ENCODE measurements at regions not wholly inside any gene's neighbourhood (a gene's known extent, or its start where the extent isn't known, plus 50 kb on each side); places are given as distances from the start of the nearest gene placed in this dataset.

GRCh38 chr2:192813341-192813740 lies 618.6 kb upstream of the TMEFF2 start:
- no peak for DNase-seq (ENCODE audit: low read depth)
- TF ChIP-seq, protein P1, sequence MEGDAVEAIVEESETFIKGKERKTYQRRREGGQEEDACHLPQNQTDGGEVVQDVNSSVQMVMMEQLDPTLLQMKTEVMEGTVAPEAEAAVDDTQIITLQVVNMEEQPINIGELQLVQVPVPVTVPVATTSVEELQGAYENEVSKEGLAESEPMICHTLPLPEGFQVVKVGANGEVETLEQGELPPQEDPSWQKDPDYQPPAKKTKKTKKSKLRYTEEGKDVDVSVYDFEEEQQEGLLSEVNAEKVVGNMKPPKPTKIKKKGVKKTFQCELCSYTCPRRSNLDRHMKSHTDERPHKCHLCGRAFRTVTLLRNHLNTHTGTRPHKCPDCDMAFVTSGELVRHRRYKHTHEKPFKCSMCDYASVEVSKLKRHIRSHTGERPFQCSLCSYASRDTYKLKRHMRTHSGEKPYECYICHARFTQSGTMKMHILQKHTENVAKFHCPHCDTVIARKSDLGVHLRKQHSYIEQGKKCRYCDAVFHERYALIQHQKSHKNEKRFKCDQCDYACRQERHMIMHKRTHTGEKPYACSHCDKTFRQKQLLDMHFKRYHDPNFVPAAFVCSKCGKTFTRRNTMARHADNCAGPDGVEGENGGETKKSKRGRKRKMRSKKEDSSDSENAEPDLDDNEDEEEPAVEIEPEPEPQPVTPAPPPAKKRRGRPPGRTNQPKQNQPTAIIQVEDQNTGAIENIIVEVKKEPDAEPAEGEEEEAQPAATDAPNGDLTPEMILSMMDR (conservative IDR thresholded peaks at IDR 0.05; ENCODE audit: low read depth, low read length), result no peak
- no peak overlapping the region for H3K4me3 ChIP-seq (ENCODE audit: low read depth, low read length)

DNA sequence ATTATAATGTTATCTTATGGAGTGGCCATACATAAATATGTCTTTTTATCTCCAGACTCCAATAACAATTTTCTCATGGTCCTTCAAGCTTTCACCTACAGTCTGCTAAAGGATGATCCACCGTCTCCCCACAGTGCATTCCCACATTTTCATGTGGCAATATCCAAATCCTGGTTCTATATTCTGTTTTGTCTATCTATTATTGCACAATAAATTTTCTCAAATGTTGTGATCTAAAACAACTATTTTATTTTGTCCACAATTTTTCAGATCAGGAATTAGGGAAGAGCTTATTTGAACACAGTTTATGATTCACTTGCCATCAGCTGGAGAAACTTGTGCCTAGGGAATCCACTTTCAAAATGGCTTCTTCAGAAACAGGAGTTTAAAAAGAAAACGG lies 614.4 kb upstream of the TMEFF2 start:
- TF ChIP-seq, protein P1 (conservative IDR thresholded peaks at IDR 0.05; ENCODE audit: low read depth, low read length), result no peak
- no peak for DNase-seq (ENCODE audit: low read depth)
- no peak overlapping the region for H3K4me3 ChIP-seq (ENCODE audit: low read depth, low read length)

GRCh38 chr2:192783643-192784042 lies 588.9 kb upstream of the TMEFF2 start:
- DNase-seq (ENCODE audit: low read depth), result peak; percentile 68
- no peak overlapping the region for H3K4me3 ChIP-seq (ENCODE audit: low read depth, low read length)
- TF ChIP-seq, protein P1 (conservative IDR thresholded peaks at IDR 0.05; ENCODE audit: low read depth, low read length), result no peak

GRCh38 chr2:192775459-192776262 lies 580.9 kb upstream of the TMEFF2 start:
- TF ChIP-seq, protein P1 (conservative IDR thresholded peaks at IDR 0.05; ENCODE audit: low read depth, low read length), result no peak
- DNase-seq (ENCODE audit: low read depth), result no peak
- H3K4me3 ChIP-seq (ENCODE audit: low read depth, low read length), result no peak overlapping the region

GRCh38 chr2:192775011-192775410 lies 580.3 kb upstream of the TMEFF2 start:
- no peak for DNase-seq (ENCODE audit: low read depth)
- TF ChIP-seq, protein P1 (conservative IDR thresholded peaks at IDR 0.05; ENCODE audit: low read depth, low read length), result no peak
- H3K4me3 ChIP-seq (ENCODE audit: low read depth, low read length), result no peak overlapping the region

GRCh38 chr2:192773044-192773443 lies 578.3 kb upstream of the TMEFF2 start:
- peak; percentile 15 for DNase-seq (ENCODE audit: low read depth)
- TF ChIP-seq, protein P1 (conservative IDR thresholded peaks at IDR 0.05; ENCODE audit: low read depth, low read length), result no peak
- no peak overlapping the region for H3K4me3 ChIP-seq (ENCODE audit: low read depth, low read length)
